Cardiac fibroblast (primary cell): ENCODE measurements at regions not wholly inside any gene's neighbourhood (a gene's known extent, or its start where the extent isn't known, plus 50 kb on each side); places are given as distances from the start of the nearest gene placed in this dataset.

Experiments
- DNase-seq, 2 donors: peaks; one replicate each; pipeline versions ENCODE4 v3.0.0 to v3.0.0-alpha.2; 2010; ENCODE audit warnings: low read depth in 2 of 2
- H3K4me3 ChIP-seq, 2 donors: replicated peaks in 1 of 2; 1 replicate in 1 of 2; 2 replicates in 1 of 2; pipeline ENCODE4 v1.5.1; 2011; ENCODE audit warnings: low read depth in 2 of 2, low read length in 2 of 2, mild to moderate bottlenecking in 2 of 2, moderate library complexity in 1 of 2
- CTCF ChIP-seq: IDR thresholded peaks from one replicate; pipeline ENCODE4 v1.5.1; 2011; ENCODE audit warnings: low read depth, mild to moderate bottlenecking, low read length, inconsistent platforms

- no peak for DNase-seq
- H3K4me3 ChIP-seq = no peak overlapping the region
- no peak for TF ChIP-seq CTCF
Observed at GRCh38 chr12:5160827-5161226, 117.1 kb downstream of the KCNA5 start.

- DNase-seq = no peak
- no peak for TF ChIP-seq CTCF
- H3K4me3 ChIP-seq = no peak overlapping the region
Observed at GRCh38 chr12:5163661-5164060, 120.0 kb downstream of the KCNA5 start.

GRCh38 chr12:5165296-5165970 lies 121.8 kb downstream of the KCNA5 start:
- no peak overlapping the region for H3K4me3 ChIP-seq
- DNase-seq = no peak
- no peak for TF ChIP-seq CTCF

GRCh38 chr12:5166976-5167375 lies 123.3 kb downstream of the KCNA5 start:
- TF ChIP-seq CTCF = no peak
- DNase-seq = peak; percentile 74 to 86
- H3K4me3 ChIP-seq = no peak overlapping the region

GRCh38 chr12:5168148-5168547 lies 124.5 kb downstream of the KCNA5 start:
- DNase-seq = no peak
- no peak overlapping the region for H3K4me3 ChIP-seq
- no peak for TF ChIP-seq CTCF

- no peak for TF ChIP-seq CTCF
Observed at GRCh38 chr12:5170844-5171243, 127.2 kb downstream of the KCNA5 start.

GRCh38 chr12:5171701-5172100 lies 128.0 kb downstream of the KCNA5 start:
- no peak overlapping the region for H3K4me3 ChIP-seq
- peak; percentile 35 for TF ChIP-seq CTCF
- DNase-seq = peak; percentile 48

More at GRCh38 chr12:5170844-5171243, 127.2 kb downstream of the KCNA5 start:
- no peak overlapping the region for H3K4me3 ChIP-seq
- no peak for DNase-seq
